ENCODE measurements at regions not wholly inside any gene's neighbourhood (a gene's known extent, or its start where the extent isn't known, plus 50 kb on each side); places are given as distances from the start of the nearest gene placed in this dataset.

DNA sequence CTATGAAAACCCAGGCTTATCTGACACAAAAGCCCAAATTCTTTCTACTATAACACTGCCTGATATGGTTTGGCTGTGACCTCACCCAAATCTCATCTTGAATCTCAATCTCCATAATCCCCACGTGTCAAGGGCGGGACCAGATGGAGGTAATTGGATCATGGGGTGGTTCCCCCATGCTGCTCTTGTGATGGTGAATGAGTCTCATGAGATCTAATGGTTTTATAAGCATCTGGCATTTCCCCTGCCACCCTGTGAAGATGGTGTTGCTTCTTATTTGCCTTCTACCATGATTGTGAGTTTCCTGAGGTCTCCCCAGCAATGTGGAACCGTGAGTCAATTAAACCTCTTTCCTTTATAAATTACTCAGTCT lies 123.3 kb upstream of the USP24 start:
- TF ChIP-seq, protein P1, sequence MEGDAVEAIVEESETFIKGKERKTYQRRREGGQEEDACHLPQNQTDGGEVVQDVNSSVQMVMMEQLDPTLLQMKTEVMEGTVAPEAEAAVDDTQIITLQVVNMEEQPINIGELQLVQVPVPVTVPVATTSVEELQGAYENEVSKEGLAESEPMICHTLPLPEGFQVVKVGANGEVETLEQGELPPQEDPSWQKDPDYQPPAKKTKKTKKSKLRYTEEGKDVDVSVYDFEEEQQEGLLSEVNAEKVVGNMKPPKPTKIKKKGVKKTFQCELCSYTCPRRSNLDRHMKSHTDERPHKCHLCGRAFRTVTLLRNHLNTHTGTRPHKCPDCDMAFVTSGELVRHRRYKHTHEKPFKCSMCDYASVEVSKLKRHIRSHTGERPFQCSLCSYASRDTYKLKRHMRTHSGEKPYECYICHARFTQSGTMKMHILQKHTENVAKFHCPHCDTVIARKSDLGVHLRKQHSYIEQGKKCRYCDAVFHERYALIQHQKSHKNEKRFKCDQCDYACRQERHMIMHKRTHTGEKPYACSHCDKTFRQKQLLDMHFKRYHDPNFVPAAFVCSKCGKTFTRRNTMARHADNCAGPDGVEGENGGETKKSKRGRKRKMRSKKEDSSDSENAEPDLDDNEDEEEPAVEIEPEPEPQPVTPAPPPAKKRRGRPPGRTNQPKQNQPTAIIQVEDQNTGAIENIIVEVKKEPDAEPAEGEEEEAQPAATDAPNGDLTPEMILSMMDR (IDR thresholded peaks at IDR 0.05): no peak
- no peak for TF ChIP-seq POLR2A (IDR thresholded peaks at IDR 0.05)

All from testis (tissue), 2 donors.